ENCODE measurements at regions not wholly inside any gene's neighbourhood (a gene's known extent, or its start where the extent isn't known, plus 50 kb on each side); places are given as distances from the start of the nearest gene placed in this dataset.

DNA sequence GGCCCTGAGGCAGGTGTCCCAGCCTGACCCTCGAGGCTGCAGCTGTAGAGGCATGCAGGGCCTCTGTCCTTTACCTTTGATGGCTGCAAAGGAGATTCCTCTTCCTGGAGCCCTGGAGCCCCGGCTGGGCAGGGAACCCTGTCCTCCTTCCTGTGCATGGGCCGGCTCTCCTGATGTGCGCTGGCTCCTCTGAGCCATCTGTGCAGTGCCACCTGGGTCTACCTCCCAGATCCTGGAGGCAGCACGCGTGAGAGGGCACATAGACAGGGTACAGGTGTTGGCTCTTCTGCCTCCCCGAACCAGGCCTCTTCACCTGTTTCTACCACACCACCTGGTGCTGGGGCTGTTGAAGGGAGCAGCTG, 115.1 kb downstream of the BEGAIN start:
- DNase-seq (ENCODE audit: insufficient read length, low spot score) (no peak), FAIRE-seq (no peak)
- no peak for TF ChIP-seq CTCF (IDR thresholded peaks at IDR 0.05; ENCODE audit: insufficient read depth, missing control alignments)

DNA sequence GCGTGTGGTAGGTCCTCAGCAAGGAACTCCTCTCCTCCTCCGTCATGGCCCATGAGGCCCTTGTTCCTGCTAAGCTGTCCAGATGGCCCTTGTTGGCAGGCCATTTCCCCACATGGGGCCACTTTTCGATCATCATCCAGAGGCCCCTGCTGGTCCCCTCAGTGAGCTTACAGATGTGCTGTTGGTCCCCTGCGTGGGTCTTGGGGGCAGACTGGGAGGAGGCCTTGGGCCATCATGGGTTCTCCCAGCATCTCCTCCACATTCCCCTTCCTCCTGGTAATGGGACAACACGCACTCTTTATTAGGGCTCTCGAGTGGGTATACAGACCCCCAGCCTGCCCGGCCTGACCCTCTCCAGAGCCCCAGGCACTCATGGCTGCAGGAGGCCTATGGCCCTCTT, 114.7 kb downstream of the BEGAIN start:
- no peak for DNase-seq (ENCODE audit: insufficient read length, low spot score)
- no peak for FAIRE-seq

GRCh38 chr14:100473249-100473648, 114.0 kb downstream of the BEGAIN start:
- TF ChIP-seq CTCF (IDR thresholded peaks at IDR 0.05; ENCODE audit: insufficient read depth, missing control alignments): no peak
- DNase-seq (ENCODE audit: insufficient read length, low spot score) (no peak), FAIRE-seq (no peak)

More for the DNA sequence above, 114.7 kb downstream of the BEGAIN start:
- TF ChIP-seq CTCF (IDR thresholded peaks at IDR 0.05; ENCODE audit: insufficient read depth, missing control alignments): no peak

GRCh38 chr14:100474196-100474595, 113.0 kb downstream of the BEGAIN start:
- no peak for FAIRE-seq
- no peak for TF ChIP-seq CTCF (IDR thresholded peaks at IDR 0.05; ENCODE audit: insufficient read depth, missing control alignments)
- no peak for DNase-seq (ENCODE audit: insufficient read length, low spot score)

DNA sequence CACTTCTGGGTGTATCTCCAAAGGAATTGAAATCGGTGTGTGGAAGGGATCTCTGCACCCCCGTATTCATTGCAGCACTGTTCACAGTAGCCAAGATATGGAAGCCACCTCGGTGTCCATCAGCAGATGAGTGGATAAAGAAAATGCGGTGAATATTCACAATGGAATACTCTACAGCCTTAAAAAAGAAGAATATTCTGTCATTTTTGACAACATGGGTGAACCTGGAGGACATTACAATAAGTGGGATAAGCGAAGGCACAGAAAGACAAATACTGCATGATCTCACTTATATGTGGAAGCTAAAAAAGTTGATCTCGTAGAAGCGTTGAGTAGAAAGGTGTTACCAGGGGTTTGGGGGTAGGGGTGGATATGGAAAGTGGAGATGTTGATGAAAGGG, 111.9 kb downstream of the BEGAIN start:
- FAIRE-seq: no peak
- no peak for DNase-seq (ENCODE audit: insufficient read length, low spot score)
- no peak for TF ChIP-seq CTCF (IDR thresholded peaks at IDR 0.05; ENCODE audit: insufficient read depth, missing control alignments)

DNA sequence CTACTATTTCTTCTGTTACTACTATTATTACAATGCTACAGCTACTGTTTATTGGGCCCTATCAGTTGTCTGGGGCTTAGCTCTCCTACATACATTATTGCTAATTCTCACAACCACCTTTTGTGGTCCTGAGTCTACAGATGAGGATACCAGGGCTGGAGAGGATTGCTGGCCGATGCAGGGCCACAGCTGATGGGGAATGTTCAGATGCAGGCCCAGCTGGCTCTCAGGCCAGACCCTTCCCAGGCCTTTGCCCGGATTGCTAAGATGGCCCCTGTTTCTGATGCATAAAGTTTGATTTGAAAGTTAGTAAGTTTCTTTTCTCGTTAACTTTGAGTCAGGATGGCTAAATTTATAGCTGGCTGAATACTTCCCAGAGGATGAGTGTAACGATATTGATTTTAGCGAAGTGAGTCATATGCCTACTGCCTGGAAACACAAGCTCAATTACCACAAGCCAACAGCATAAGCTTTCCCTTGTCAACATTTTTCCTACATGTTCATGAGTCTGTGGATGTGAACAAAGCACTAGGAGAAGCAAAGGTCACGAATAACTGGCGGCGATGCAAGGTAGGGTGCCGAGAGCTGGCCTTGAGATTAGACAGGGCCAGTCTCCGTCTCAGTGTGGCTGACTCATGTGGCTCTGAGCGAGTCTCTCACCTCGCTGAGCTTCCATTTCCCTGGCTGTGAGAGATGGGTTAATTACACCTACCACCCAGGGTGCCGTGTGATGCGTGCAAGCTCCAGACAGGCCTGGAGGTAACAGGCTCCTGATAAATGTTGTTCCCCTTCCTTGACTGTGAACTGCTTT, 111.0 kb downstream of the BEGAIN start:
- FAIRE-seq (no peak), DNase-seq (ENCODE audit: insufficient read length, low spot score) (no peak)
- no peak for TF ChIP-seq CTCF (IDR thresholded peaks at IDR 0.05; ENCODE audit: insufficient read depth, missing control alignments)

DNA sequence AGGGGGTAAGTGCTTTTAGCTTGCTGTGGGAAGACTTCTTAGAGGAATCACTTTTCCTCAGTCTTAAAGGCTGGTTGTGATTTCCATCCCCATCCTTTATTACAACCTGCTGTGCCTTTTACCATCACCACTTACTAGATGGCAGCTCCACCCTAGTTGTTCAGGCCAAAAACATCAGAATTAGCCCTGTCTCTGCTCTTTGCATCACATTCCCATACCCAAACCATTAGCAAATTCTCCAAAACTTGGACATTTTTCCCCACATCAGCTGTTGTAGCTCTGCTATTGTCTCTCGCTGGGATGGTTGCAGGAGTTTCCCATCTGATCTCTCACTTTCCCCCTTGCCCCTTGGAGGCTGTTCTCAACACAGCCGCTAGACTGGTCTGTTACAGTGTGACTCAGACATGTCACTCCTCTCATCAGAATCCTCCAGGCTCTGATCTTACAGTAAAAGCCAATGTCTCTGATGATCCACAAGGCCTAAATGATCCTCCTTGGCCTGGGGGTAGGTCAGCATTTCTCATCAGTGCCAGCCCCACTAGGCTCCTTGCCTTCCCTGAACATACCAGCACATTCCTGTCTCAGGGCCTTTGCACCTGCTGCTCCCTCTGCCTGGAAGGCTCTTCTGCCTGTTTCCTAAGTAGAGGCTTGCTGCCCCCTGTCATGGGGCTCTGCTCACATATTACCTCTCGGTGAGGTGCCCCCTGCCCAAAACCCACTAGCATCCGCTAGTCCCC, 102.5 kb downstream of the BEGAIN start:
- FAIRE-seq (no peak), DNase-seq (ENCODE audit: insufficient read length, low spot score) (no peak)
- no peak for TF ChIP-seq CTCF (IDR thresholded peaks at IDR 0.05; ENCODE audit: insufficient read depth, missing control alignments)

Data from D721Med (cell line).